K562 (cell line): ENCODE measurements at regions not wholly inside any gene's neighbourhood (a gene's known extent, or its start where the extent isn't known, plus 50 kb on each side); places are given as distances from the start of the nearest gene placed in this dataset.
A peak's percentile ranks its signal among the peaks of the same experiment; 100 is the strongest.

Source experiments
- ATAC-seq: fragments of 200-7000 bp; cut with Tn5 transposase; 3 replicates; pipeline ENCODE4 v1.9.1; 2020; ENCODE audit warnings: moderate library complexity
- BruUV-seq: library from RNA; stranded (reverse); fragments of 400-500 nt; replicated peaks from 2 replicates; lab custom pipeline; 2021; lab: Mats Ljungman, UMichigan
- CTCF ChIA-PET: fragments of 300-600 bp; formaldehyde crosslinking; extraction: SDS; loops from one replicate; lab custom pipeline; 2021; ENCODE audit warnings: low intra/inter-chr PET ratio; lab: Yijun Ruan, JAX
- POLR2A ChIA-PET: fragments of 300-600, 350-650 bp; sonication (Branson Sonifier 250); formaldehyde crosslinking; extraction: SDS; loops from one replicate; lab custom pipeline; 2021; ENCODE audit warnings: antibody characterized with exemption, inconsistent platforms; lab: Yijun Ruan, JAX
- DNase-seq, 4 experiments: peaks; one replicate each; pipeline versions ENCODE4 v3.0.0 to v3.0.0-alpha.2; 2011 to 2018; ENCODE audit warnings: low spot score in 3 of 4, mixed read lengths in 3 of 4; ENCODE audit errors: extremely low read depth in 1 of 4
- FAIRE-seq: peaks from 2 replicates; lab custom pipeline; 2011; peaks lifted over from hg19 to GRCh38; lab: Jason Lieb, UNC
- H2AFZ ChIP-seq: 2 replicates; pipeline ENCODE4 v1.6.0; 2011; ENCODE audit warnings: low read depth, low read length, control low read depth, inconsistent platforms
- H3K27ac ChIP-seq: fragments of 200-600 bp; 3 replicates; pipeline ENCODE4 v1.8.0; 2011; ENCODE audit warnings: low read depth, mild to moderate bottlenecking, control low read depth, inconsistent platforms, low read length, moderate library complexity, mixed read lengths; ENCODE audit errors: extremely low read depth
- H3K27me3 ChIP-seq, 2 experiments: fragments of 300-600 bp in 1 of 2; 2 replicates in 1 of 2; 3 replicates in 1 of 2; pipeline versions ENCODE4 v1.6.0 to v1.8.0; 2011; ENCODE audit warnings: inconsistent platforms in 2 of 2, low read length in 2 of 2, mild to moderate bottlenecking in 1 of 2, mixed read lengths in 1 of 2, moderate library complexity in 1 of 2; ENCODE audit not compliant: control insufficient read depth in 2 of 2, insufficient read depth in 2 of 2
- H3K36me3 ChIP-seq: fragments of 300-600 bp; 3 replicates; pipeline ENCODE4 v1.8.0; 2011; ENCODE audit warnings: mild to moderate bottlenecking, low read length, inconsistent platforms; ENCODE audit not compliant: control insufficient read depth, insufficient read depth
- H3K4me1 ChIP-seq, 2 experiments: fragments of 200-600 bp in 1 of 2; replicated peaks in 1 of 2; 2 replicates in 1 of 2; 3 replicates in 1 of 2; pipeline versions ENCODE4 v1.5.1 to v1.8.0; 2011; ENCODE audit warnings: inconsistent platforms in 2 of 2, low read length in 2 of 2, mild to moderate bottlenecking in 1 of 2, mixed read lengths in 1 of 2, moderate library complexity in 1 of 2; ENCODE audit not compliant: control insufficient read depth in 2 of 2, insufficient read depth in 2 of 2
- H3K4me2 ChIP-seq: 2 replicates; pipeline ENCODE4 v1.6.1; 2011; ENCODE audit warnings: low read length, control low read depth, inconsistent platforms, mixed read lengths; ENCODE audit not compliant: insufficient read depth
- H3K4me3 ChIP-seq: fragments of 200-600 bp; sonication (generic), shearing (Covaris generic); 2 replicates; pipeline ENCODE4 v1.5.1; 2016; ENCODE audit warnings: control low read depth, inconsistent platforms
- H3K79me2 ChIP-seq: fragments of 200-600 bp; 3 replicates; pipeline ENCODE4 v1.8.0; 2011; ENCODE audit warnings: low read length, inconsistent platforms; ENCODE audit not compliant: control insufficient read depth, insufficient read depth
- H3K9ac ChIP-seq, 2 experiments: 2 replicates each; pipeline versions ENCODE4 v1.6.0 to v1.6.1; 2011; ENCODE audit warnings: low read depth in 2 of 2, low read length in 2 of 2, control low read depth in 1 of 2, inconsistent platforms in 1 of 2, mild to moderate bottlenecking in 1 of 2, mixed read lengths in 1 of 2; ENCODE audit not compliant: insufficient read depth in 1 of 2
- H3K9me1 ChIP-seq: one replicate; pipeline ENCODE4 v1.6.0; 2011; ENCODE audit warnings: inconsistent platforms, mild to moderate bottlenecking, low read length, moderate library complexity; ENCODE audit not compliant: control insufficient read depth, insufficient read depth
- H3K9me3 ChIP-seq: replicated peaks from 2 replicates; pipeline ENCODE4 v1.5.1; 2011; ENCODE audit warnings: low read depth, low read length, inconsistent platforms; ENCODE audit not compliant: control insufficient read depth, insufficient read depth
- H4K20me1 ChIP-seq: replicated peaks from 2 replicates; pipeline ENCODE4 v1.6.1; 2011; ENCODE audit warnings: low read length, inconsistent platforms, mixed read lengths; ENCODE audit not compliant: control insufficient read depth, insufficient read depth
- CREB1 ChIP-seq, 2 experiments: sonication (generic) in 1 of 2; formaldehyde crosslinking in 1 of 2; IDR thresholded peaks; 2 replicates each; pipeline versions ENCODE4 v1.6.1 to v1.8.0; 2012 to 2022; ENCODE audit warnings: inconsistent platforms in 1 of 2, mild to moderate bottlenecking in 1 of 2, missing genetic modification reagents in 1 of 2, moderate library complexity in 1 of 2
- CTBP1 ChIP-seq: fragments of 450-650 bp; IDR thresholded peaks from 2 replicates; pipeline ENCODE4 v1.6.1; 2016; ENCODE audit warnings: borderline replicate concordance
- EGR1 ChIP-seq: fragments of 450-650 bp; conservative IDR thresholded peaks from 2 replicates; pipeline ENCODE4 v1.6.1; 2017; ENCODE audit warnings: mild to moderate bottlenecking
- HDAC2 ChIP-seq: fragments of 450-650 bp; IDR thresholded peaks from 2 replicates; pipeline ENCODE4 v1.6.1; 2016; ENCODE audit warnings: mild to moderate bottlenecking
- HMBOX1 ChIP-seq: sonication (generic); IDR thresholded peaks from 2 replicates; pipeline ENCODE4 v1.6.1; 2016
- L3MBTL2 ChIP-seq: fragments of 450-650 bp; IDR thresholded peaks from 2 replicates; pipeline ENCODE4 v1.6.1; 2016; ENCODE audit warnings: mild to moderate bottlenecking, moderate library complexity
- LEF1 ChIP-seq: fragments of 450-650 bp; IDR thresholded peaks from 2 replicates; pipeline ENCODE4 v1.6.1; 2016; ENCODE audit warnings: mild to moderate bottlenecking
- RCOR1 ChIP-seq, 2 experiments: IDR thresholded peaks; 2 replicates each; pipeline ENCODE4 v1.6.1; 2012; ENCODE audit warnings: low read depth in 2 of 2, low read length in 2 of 2, borderline replicate concordance in 1 of 2, improper control_type of control experiment in 1 of 2
- SMAD1 ChIP-seq: fragments of 150-350 bp; IDR thresholded peaks from 2 replicates; pipeline ENCODE4 v1.6.1; 2014; ENCODE audit warnings: low read length, low read depth; ENCODE audit not compliant: partially characterized antibody
- ZBTB40 ChIP-seq, 2 experiments: fragments of 450-650 bp in 1 of 2; sonication (generic) in 1 of 2; formaldehyde crosslinking in 1 of 2; IDR thresholded peaks; 2 replicates each; pipeline versions ENCODE4 v1.7.1 to v1.9.0; 2016 to 2022; ENCODE audit warnings: inconsistent platforms in 1 of 2, mild to moderate bottlenecking in 1 of 2, missing genetic modification reagents in 1 of 2
- ZNF408 ChIP-seq: fragments of 250-450 bp; sonication (Bioruptor Pico); IDR thresholded peaks from 2 replicates; pipeline ENCODE4 v1.4.0; 2020; ENCODE audit warnings: low read depth, mild to moderate bottlenecking, moderate library complexity
- ZNF785 ChIP-seq: fragments of 250-450 bp; sonication (Bioruptor Pico); IDR thresholded peaks from 2 replicates; pipeline ENCODE4 v1.4.0; 2020; ENCODE audit warnings: mild to moderate bottlenecking
- WGBS: fragments of 100-300 bp; shearing (Covaris generic); methylation state at CpG from one replicate; pipeline ENCODE4 v1.1.6; 2016; ENCODE audit warnings: low coverage, mixed read lengths; ENCODE audit not compliant: insufficient coverage; ENCODE audit errors: missing lambda C conversion rate; 5-methylcytosine and 5-hydroxymethylcytosine counted together
- in situ Hi-C: fragments of 300-500 bp; cut with MboI; formaldehyde crosslinking; loops from 4 replicates; pipeline ENCODE4 v1.15.0; 2018; ENCODE audit warnings: inconsistent platforms, mixed read lengths
- intact Hi-C: fragments of 100-400 bp; cut with micrococcal nuclease; formaldehyde crosslinking; loops from 2 replicates; pipeline ENCODE4 v1.14.2; 2022

GRCh38 chr2:64770137-64770780 is 116.5 kb upstream of the SERTAD2 start:
- ChIA-PET CTCF (no interaction called here), POLR2A (interaction anchor here (1.0 to 2.1 kb wide), 7 partner anchors 9 to 127 kb away, joined by 3 to 7 read pairs (median 4); partner anchors contain the start of gene SERTAD2)
- TF ChIP-seq RCOR1 (IDR thresholded peaks at IDR 0.05; ENCODE audit: borderline replicate concordance in 1 of 2, low read depth in 2 of 2, low read length in 2 of 2): 0 out of 4 replicates have a peak, but pooled peaks of 1 of the 2 experiments have one; percentile 5
- 0 out of 2 replicates have a peak, but pooled peaks have one; percentile 10 for TF ChIP-seq ZBTB40 (IDR thresholded peaks at IDR 0.05)
- no peak for TF ChIP-seq ZBTB40 (CRISPR knock-in tag; IDR thresholded peaks at IDR 0.05)
- peak; percentile 60 for TF ChIP-seq L3MBTL2
- peak; percentile 56; the same call in 1 of the 2 replicates for TF ChIP-seq CTBP1
- no peak for TF ChIP-seq ZNF785 (CRISPR knock-in tag)
- TF ChIP-seq SMAD1: no peak
- TF ChIP-seq HDAC2: peak; percentile 41; the same call in 1 of the 2 replicates
- TF ChIP-seq CREB1 (IDR thresholded peaks at IDR 0.05): no peak
- 0 out of 2 replicates have a peak, but pooled peaks have one; percentile 21 for TF ChIP-seq CREB1 (CRISPR knock-in tag; IDR thresholded peaks at IDR 0.05)
- peak; percentile 44; the same call in 1 of the 2 replicates for TF ChIP-seq LEF1
- no peak for TF ChIP-seq ZNF408 (CRISPR knock-in tag)
- no peak for TF ChIP-seq EGR1
- peak; percentile 82 for TF ChIP-seq HMBOX1

More at GRCh38 chr2:64770137-64770780, 116.5 kb upstream of the SERTAD2 start:
- DNase-seq (peak in 2 of 4 experiments; percentile 53 to 75), ATAC-seq (peak; percentile 18), FAIRE-seq (peak; percentile 74)
- Histone ChIP-seq H3K79me2 (no peaks in the 10 kb centered on the region), H3K4me3 (no peak overlapping the region), H3K9me3 (no peaks in the 10 kb centered on the region), H3K9me1 (no peaks in the 10 kb centered on the region), H3K27ac (no peak overlapping the region), H3K4me2 (peak overlapping the region; percentile 44), H3K27me3 (no peaks in the 10 kb centered on the region), H3K4me1 (peaks cover 29 to 39% of the 10 kb centered on the region in 2 experiments; a peak in 4 of 5 replicates), H4K20me1 (no peaks in the 10 kb centered on the region), H3K36me3 (no peaks in the 10 kb centered on the region), H2AFZ (peak overlapping the region; percentile 63), H3K9ac (peak overlapping the region in 1 of 2 experiments; percentile 50; a peak in 1 of 4 replicates)
- WGBS: 6% methylated on average over 2 of the region's 2 CpGs
- intact Hi-C loops: no loop called here
- in situ Hi-C loops: no loop called here
- BruUV-seq: no TSS peak
